ENCODE measurements at regions not wholly inside any gene's neighbourhood (a gene's known extent, or its start where the extent isn't known, plus 50 kb on each side); places are given as distances from the start of the nearest gene placed in this dataset.

GRCh38 chr5:2666081-2666480 lies 85.4 kb downstream of the IRX2 start:
- TF ChIP-seq POLR2A (IDR thresholded peaks at IDR 0.05) (no peak), POLR2AphosphoS5 (IDR thresholded peaks at IDR 0.05) (no peak)
- TF ChIP-seq, protein P1, sequence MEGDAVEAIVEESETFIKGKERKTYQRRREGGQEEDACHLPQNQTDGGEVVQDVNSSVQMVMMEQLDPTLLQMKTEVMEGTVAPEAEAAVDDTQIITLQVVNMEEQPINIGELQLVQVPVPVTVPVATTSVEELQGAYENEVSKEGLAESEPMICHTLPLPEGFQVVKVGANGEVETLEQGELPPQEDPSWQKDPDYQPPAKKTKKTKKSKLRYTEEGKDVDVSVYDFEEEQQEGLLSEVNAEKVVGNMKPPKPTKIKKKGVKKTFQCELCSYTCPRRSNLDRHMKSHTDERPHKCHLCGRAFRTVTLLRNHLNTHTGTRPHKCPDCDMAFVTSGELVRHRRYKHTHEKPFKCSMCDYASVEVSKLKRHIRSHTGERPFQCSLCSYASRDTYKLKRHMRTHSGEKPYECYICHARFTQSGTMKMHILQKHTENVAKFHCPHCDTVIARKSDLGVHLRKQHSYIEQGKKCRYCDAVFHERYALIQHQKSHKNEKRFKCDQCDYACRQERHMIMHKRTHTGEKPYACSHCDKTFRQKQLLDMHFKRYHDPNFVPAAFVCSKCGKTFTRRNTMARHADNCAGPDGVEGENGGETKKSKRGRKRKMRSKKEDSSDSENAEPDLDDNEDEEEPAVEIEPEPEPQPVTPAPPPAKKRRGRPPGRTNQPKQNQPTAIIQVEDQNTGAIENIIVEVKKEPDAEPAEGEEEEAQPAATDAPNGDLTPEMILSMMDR (IDR thresholded peaks at IDR 0.05), result no peak

All from suprapubic skin (tissue), 4 donors.